Midbrain (tissue), 1 donor: ENCODE measurements at regions not wholly inside any gene's neighbourhood (a gene's known extent, or its start where the extent isn't known, plus 50 kb on each side); places are given as distances from the start of the nearest gene placed in this dataset.

ENCODE experiments used
- DNase-seq: peaks from one replicate; lab custom pipeline; 2025; lab: John Stamatoyannopoulos, UW

DNA sequence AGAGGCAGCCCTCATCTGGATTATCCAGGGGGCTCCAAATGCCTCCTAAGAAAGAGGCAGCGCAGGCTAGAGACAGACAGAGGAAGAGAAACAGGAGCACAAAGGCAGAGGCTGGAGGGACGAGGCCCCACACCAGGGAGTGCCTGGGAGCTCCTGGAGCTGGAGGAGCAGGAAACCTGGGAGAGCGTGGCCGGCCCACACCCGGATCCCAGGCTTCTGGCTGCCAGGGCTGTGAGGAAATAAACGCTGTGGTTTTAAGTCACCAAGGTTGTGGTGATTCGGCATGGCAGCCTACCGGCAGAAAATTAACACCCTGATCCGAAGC lies 165.5 kb downstream of the OLFM1 start:
- no peak for DNase-seq

DNA sequence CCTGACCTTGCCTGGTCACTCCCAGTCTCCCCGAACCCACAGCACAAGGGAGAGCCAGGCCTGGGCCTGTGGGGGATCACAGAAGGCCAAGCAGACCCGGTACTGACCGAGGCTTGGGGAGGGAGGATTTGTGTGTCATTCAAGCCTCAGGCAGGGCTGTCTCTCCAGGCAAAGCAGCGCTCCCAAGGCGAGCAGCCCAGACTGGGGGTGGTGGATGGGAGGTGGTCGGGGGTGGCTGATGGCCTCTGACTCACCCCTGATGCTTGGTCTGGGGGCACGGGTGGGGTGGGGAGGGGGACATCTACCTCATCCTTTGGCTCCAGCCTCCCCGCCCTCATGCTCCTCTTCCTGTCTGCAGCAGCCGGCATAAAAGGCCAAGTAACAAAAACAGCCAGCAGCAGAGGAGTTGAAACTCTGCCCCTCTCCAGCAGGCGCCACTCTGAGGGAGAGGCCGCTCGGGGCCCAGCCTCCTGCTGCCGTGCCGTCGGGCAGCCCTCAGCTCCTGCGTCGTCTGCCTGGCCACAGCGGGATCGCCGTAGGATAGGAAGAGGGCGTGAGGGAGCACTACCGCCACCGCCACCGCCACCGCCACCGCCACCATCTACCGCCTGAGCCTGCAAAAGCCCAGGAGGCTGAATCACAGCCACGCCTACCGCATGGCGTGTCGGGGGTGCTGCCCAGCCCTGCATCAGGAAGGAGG lies 166.0 kb downstream of the OLFM1 start:
- DNase-seq, result no peak

DNA sequence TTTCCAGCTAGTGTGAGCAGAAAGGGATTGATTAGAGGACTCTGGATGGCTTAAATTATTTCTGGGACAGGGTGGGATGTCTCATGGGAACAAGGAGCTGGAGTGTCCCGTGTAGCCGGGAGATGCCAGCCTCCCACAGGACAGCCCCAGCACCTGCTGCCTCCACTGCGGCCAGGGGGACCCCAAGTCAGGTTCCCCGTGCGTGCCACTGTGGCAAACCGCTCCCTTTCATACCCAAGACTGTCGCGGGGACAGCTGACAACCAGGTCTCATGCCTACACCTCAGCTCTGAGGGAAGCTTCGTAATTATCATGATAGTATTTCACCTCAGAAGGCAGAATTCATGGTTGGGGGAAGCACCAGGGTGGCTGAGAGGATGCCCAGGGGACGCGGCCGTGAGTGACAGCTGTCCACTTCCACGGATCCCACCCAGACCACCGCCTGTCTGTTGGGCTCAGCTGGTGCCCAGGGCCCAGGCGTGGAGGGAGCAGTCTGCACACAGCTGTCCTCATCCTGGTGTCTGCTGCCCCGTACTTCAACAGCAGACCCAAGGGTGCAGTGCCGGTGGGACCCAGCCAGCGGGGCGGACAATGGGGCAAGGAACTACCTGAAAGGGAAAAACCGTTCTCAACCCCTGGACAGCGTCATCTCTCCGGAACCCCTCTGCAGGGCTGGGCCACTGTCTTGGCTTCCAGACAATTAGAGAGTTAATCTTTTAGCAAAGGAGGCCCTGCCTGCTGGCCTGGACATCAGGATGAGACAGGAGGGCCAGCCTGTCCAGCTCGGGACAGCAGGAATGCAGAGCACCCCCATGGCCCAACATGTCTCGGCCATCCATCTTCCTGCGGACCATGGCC lies 166.9 kb downstream of the OLFM1 start:
- DNase-seq, result no peak

DNA sequence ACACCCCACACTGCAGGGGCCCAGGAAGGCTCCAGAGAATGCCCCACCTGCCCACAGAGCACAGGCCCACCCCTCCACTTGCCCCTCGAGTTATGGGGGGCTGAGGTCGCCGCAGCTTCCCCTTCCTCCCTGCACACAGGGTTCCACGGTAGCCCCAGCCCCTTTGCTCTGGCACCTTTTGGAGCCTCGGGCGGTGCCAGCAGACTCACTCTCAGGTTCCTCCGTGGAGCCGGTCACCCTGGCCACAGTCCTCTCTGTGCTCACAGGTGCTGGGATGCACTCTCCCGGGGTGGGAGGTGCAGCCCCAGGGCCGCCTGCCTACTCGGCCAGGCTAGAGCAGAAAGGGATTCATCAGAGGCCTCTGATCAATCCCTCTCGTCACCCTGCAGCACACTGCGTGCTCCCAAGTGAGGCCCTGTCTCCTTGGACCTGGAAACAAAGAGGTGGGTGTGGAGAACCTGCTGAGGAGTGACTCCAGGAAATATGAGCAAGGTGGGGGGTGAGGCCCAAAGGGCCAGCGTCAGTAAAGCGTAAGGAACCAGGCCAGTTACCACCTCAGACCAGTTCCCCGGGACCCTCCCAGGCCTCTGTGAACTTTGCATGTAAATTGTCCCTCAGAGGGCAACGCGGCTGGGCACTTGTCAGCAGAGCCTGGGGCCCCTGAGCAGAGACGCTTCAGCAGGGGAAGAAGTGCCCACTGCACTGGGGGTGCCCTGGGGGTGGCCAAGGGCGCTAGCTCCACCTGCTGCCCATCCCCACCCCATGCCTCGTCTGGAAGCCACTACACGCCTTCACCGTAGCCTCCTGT lies 167.8 kb downstream of the OLFM1 start:
- no peak for DNase-seq

DNA sequence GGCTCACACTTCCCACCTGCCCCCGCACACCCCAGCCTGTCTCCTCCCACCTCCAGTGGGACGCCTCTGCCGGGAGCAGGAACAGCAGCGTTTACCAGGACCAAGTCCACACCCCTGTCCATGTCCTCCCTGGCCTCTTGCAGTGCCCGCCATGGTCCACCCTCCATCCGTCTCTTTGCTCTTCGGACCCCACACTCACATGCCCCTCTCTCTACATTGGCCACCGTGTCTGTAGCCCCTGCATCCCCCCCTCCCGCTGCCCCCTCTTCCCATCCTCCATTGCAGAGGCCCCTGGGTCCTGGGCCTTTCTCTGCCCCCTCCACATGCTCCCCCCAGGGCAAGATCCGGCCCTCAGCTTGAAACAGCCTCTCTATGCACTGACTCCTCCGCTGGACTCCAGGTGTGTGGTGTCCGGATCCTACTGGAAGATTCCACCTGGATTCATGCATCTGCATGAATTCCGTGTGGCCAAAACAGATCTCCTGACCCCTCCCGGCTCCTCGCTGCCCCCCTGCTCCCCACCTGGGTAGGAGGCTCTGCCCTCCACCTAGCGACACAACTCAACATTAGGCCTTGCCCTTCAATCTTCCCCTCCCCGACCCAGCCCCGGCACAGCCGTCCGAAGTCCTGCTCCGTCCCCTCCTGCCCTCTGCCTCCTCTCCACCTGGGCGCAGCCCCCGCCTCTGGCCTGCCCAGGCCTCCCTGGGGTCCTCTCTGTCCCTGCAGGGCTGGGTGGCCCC lies 168.5 kb downstream of the OLFM1 start:
- DNase-seq, result no peak

DNA sequence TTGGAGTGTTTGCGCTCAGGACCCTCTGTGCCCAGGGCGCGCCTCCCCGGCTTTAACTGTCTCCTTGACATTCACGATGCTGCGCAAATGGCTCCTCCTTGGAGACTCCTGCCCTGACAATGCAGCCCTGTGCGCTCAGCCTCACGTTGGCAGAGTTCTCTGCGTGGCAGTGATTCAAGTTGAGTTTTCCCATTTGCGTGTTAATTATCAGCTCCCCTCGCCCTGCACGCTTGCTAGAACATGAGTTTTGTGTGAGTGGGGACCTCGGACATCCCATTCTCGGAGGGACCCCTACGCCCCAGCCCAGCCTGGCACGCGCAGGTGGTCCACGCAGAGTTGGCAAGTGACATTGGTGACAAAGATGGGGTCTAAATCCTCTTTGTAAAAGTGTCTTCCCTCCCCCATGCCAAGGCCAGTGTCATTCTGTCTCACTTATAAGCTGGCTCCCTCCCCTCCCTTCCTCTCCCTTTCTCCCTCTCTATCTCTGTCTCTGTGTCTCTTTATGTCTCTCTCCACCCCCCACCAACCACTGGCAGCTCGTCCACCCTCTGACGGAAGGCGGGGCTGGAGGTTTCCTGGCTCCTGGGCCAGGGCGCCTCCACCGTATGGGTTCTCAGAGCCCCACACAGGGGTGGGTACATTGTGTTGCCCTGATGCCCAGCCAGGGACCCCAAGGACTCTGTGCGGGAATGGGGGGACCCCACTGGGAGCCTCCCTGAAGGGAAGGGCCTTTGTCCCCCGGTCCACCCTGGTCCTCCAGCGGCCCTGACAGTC lies 169.3 kb downstream of the OLFM1 start:
- DNase-seq, result no peak

DNA sequence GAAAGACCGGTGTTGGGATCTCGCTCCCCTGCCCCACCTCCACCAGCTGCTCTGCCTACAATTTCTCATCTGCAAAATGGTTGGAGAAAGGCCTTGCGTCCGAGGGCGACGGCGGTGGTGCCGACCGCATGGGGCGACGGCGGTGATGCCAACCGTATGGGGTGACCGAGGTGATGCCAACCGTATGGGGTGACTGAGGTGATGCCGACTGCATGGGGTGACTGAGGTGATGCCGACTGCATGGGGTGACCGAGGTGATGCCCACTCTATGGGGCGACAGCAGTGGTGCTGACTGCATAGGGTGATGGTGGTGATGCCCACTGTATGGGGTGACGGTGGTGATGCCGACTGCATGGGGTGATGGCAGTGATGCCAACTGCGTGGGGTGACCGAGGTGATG lies 171.0 kb downstream of the OLFM1 start:
- DNase-seq, result no peak

DNA sequence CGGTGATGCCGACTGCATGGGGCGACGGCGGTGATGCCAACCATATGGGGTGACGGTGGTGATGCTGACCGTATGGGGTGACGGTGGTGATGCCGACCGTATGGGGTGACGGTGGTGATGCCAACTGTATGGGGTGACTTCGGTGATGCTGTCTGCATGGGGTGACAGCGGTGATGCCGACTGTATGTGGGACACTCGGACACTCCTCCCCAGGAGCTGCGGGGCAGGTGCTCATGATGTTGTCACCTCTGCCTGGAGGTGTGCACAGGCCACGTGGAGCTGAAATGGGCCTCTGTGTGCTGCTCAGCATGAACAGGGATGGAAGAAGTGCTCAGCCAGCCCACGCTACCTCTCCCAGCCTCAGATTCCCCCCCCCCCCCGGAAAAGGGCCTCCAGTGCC lies 171.8 kb downstream of the OLFM1 start:
- DNase-seq, result no peak

DNA sequence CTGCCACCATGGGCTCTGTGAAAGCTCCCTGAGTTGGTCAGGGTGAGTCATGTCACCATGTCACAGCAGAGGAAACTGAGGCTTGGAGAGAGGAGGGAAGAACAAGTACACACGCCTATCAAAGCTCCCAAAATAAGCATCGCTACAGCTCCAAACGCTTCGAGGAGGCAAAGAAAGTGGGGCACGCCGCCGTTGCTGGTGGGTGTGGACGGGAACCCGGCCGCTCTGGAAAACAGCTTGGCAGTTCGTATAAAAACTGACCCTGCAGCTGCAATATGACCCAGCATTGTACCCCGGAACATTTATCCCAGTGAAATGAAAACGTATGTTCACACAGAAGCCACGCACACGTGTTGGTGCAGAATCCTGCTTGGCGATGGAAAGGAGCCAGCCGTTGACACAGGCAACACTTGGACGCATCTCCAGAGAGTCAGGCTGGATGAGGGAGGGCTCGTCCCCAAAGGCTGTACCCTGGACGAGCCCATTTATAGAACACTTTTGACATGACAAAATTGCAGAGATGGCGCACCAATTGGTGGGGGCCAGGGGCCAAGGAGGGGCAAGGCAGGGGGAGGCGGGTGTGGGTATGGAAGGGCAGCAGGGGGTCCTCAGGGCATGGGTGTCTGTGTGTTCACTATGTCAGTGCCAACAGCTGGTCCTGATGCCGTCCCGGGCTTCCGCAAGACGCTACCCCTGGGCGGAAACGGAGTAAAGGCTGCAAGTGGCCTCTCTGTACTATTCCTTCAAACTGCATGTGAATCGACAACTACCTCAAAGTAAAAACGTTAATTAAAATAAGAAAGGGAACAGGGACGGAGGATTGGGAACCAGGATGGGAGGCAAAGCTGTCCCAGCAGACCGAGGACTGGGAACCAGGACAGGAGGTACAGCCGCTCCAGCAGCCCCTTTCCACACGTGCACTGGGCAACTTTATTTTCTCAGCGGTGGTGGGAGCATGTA lies 173.0 kb downstream of the OLFM1 start:
- no peak for DNase-seq

DNA sequence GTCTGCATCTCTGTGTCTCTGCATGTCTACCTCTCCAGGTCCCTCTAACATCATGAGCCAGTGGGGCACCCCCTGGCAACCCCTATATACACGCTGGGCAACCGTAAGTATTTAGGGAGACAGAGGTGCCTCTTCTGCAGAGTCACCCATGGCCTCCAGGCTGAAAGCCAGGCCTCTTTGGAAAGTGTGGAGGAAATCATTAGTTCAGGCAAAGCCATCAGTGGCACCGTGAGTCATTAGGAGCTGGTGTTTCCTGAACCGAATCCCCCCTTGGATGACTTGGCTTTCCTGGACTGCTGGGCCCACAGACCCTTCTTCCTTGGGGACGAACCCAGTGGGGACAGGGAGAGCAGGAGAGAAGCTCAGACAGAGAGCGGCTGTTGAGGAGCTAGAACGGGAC lies 174.8 kb downstream of the OLFM1 start:
- no peak for DNase-seq

DNA sequence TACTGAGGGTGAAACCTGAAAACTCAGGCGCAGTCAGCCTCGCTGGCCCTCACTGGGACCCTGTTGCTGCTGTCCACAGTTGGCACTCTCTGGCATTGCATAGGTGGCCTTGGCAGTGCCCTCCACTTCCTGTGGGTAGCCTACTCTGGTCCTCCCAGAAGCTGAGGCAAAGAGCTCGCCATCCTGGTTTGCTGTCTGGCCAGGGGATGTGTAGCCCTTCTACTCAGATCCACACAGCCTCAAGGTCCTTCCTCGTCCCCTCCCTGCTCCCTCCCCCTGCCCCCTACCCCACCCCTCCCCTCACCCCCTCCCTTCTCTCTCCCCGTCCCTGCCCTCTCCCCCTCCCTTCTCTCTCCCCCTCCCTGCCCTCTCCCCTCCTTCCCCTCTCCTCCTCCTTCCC lies 176.0 kb downstream of the OLFM1 start:
- no peak for DNase-seq

DNA sequence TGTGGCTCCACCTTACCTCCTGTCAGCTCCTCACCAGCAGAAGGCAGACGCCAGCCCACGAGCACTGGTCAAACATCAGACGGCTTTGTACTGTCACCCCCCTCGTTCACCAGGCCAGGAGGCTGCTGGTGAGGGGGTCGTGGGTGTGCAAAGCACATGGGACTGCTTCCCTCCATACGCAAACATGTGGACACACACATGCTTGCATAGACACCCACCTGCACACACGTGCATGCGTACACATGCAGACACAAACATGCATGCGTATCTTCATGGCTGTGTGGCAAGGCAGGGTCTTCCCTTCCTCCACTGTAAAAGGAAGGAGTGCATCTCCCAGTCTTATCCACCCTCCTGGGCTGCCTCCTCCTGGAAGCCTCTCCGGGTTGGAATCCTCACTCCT lies 178.5 kb downstream of the OLFM1 start:
- no peak for DNase-seq

DNA sequence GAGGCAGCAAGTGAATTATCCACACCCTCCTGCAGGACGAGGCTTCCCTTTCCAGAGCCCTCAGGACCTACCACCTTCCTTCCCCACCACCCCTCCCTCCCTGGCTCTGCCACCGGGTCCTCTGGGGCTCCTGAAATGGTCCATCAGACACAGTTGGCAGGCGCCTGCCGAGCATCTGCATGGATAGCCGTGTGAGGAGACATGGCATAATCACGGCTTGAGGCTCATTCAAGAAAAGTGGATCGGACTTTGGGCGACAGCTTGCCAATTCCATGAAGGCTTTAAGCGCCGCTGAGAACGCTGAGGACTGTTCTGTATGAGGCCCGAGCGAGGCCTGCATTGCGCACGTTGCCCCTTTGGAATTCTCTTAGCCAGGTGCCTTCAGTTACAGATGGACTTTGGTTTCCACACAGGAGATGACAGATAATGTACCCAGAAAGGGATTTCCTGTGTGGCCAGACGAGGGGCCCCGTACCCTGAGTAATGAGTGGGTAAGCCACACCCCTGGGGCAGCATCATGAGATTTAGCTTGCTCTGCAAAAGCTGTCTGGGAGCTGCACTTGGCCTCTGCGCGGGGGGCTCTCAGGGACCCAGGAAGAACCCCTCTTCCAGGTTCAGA lies 179.8 kb downstream of the OLFM1 start:
- DNase-seq, result no peak

DNA sequence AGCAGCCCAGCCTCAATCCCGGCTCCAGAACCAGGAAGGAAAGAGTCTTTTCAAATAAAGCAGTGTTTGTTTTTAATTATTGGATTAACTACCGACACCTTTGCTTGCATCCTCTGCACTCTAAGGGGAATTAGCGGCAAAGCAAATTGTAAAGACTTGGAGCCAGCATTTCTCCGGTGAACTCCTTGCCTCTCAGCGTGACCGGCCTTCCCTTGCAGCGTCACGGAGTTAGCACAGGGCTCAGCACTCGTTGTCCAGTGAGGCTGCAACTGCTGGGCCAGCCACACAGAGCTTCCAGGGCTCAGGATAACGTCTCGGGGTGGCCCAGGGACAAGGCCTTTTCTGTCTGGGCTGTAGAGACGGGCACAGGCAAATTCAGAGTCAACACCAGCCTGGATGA lies 180.6 kb downstream of the OLFM1 start:
- DNase-seq, result no peak

DNA sequence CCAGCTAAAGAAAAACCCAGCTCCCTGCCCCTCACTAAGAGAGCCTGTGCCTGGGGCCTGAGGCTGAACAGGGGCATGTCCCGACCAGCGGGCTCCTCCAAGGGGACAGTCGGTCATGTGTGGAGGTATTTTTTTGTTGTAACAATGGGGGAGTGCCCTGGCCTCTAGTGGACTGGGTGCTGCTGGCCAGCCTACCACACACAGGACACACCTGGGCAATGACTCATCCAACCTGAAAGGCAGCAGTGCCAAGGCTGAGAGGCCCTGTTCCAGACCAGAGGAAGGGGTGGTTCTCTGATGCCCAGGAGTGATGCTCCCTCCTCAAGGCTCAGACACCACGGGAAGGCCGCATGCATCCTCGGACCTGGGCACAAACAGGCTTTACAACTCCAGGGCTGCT lies 181.5 kb downstream of the OLFM1 start:
- DNase-seq, result no peak

DNA sequence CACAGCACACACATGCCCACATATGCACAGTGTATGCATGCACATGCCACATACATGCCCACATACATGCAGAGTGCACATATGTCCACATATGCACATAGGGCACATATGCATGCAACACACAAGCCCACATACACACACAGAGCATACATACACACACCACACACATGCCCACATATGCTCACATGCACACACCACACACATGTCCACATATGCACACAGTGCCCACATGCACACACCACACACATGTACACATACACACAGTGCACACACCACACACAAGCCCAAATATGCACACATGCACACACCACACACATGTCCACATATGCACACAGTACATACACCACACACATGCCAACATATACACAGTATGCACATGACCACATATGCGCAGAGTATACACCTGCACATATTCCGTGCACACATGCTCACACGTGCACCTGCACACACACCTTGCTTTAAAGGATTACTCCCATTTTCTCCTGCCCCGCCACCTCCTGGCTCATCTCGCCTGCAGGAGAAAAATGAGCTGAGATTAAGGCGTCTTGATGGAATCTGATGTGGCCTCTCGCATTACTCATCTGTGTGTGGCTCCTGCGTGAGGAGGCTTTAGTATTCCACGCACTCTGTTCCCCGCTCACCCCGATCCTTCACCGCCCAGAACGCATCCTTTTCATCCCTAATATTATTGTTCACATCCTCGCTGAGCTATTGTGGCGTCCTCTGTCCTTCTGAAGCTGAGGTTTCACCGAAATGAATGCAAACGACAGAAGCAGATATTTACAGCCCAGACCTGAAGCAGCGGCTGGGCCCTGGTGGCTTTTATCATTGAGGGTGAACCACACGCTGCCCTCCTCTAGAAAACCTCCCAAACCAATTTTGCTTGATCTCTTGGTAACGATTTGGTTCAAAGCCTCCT lies 182.7 kb downstream of the OLFM1 start:
- DNase-seq, result no peak

DNA sequence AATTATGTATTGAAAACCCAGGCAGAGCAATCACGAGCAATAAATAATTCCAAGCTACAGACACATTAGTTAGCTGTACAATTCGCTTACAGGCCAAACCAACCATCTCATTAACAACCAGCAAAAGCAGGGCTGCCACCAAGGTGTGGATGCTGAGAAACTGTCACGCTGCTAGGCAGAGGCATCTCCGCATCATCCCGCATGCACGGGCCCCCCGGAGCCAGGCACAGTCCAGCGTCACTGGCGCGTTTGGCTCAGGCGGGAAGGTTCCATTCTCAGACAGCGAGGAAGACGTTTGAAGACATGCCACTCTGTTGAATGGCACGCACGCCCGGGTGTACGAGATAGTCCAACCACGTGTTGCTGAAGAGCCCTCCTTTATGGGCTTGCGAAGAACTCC lies 184.0 kb downstream of the OLFM1 start:
- no peak for DNase-seq

DNA sequence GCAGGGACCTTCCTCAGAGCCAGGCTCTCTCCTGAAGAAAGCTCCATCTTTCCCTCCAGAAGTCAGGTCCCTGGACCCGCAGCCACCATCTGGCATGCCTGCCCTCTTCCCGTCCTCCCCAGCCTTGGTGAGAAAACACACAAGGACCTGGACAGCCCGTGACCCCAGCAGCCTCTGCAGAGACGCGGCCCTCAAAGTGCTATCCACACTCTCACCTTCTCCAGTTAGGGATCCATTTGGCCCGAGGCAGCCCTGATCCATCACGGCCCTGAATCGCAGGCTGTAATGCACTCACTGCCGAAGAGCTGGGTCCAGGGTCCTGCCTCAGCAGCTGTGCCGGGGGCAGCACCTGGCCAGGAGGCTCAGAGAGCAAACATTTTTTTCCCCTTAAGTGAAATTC lies 185.1 kb downstream of the OLFM1 start:
- no peak for DNase-seq

DNA sequence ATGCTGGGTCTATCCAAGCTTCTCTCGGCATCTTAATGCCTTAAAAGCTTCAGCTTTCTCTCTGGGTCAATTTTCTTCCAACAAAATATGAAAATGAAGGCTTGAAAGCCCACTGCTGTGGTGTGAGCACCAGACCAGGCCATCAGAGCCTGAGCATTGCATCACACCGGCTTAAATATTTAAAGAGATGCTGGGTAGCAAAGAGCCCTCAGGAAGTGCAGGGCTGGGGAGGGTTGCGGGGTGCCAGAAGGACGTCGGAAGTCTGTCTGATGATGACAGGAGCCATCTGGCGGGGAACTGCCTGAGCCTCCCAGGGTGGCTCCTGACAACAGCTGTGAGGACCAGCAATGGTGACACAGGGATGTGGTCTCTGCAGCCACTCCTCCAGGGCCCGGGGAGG lies 185.5 kb downstream of the OLFM1 start:
- DNase-seq, result no peak
